NCI-H524 (cell line): ENCODE measurements at regions not wholly inside any gene's neighbourhood (a gene's known extent, or its start where the extent isn't known, plus 50 kb on each side); places are given as distances from the start of the nearest gene placed in this dataset.

Experiments
- DNase-seq, 2 experiments: peaks; one replicate each; lab custom pipeline; 2025; lab: John Stamatoyannopoulos, UW

- DNase-seq: no peak
These were observed 58.1 kb upstream of the HEPHL1 start for GRCh38 chr11:93963072-93963471.

- no peak for DNase-seq
These were observed 53.9 kb upstream of the HEPHL1 start for GRCh38 chr11:93967258-93967657.

- no peak for DNase-seq
These were observed 53.2 kb upstream of the HEPHL1 start for GRCh38 chr11:93967944-93968343.

GRCh38 chr11:93969925-93970922, 50.9 kb upstream of the HEPHL1 start:
- DNase-seq: no peak
